ENCODE measurements at regions not wholly inside any gene's neighbourhood (a gene's known extent, or its start where the extent isn't known, plus 50 kb on each side); places are given as distances from the start of the nearest gene placed in this dataset.

GRCh38 chr1:70819231-70819630 is 228.4 kb downstream of the PTGER3 start:
- no peaks in the 10 kb centered on the region for H3K79me2 ChIP-seq (ENCODE audit: low read depth)
- H3K9me3 ChIP-seq (ENCODE audit: insufficient read depth, low read depth) = no peaks in the 10 kb centered on the region
- no peaks in the 10 kb centered on the region for H4K20me1 ChIP-seq (ENCODE audit: insufficient read depth)
- H3K27ac ChIP-seq = no peak overlapping the region
- ChIA-PET CTCF (no interaction called here), POLR2A (ENCODE audit: unreplicated experiment) (no interaction called here)
- no peak for TF ChIP-seq CTCF (conservative IDR thresholded peaks at IDR 0.05)
- TF ChIP-seq EZH2 (IDR thresholded peaks at IDR 0.05; ENCODE audit: low read depth) = no peak
- no peaks in the 10 kb centered on the region for H3K27me3 ChIP-seq (ENCODE audit: insufficient read depth, low read depth)
- no peak overlapping the region for H2AFZ ChIP-seq
- DNase-seq = no peak
- intact Hi-C loops (cut with micrococcal nuclease; ENCODE audit: unreplicated experiment) = no loop called here
- H3K9me2 ChIP-seq (ENCODE audit: insufficient read depth) = no peaks in the 10 kb centered on the region
- no TSS peak for BruUV-seq (replicated peaks)
- no peak overlapping the region for H3K4me3 ChIP-seq
- no peak overlapping the region for H3K4me2 ChIP-seq
- no peaks in the 10 kb centered on the region for H3F3A ChIP-seq (ENCODE audit: insufficient read depth, low read depth)
- H3K36me3 ChIP-seq (ENCODE audit: low read depth) = no peaks in the 10 kb centered on the region
- no peaks in the 10 kb centered on the region for H3K4me1 ChIP-seq (replicated peaks; ENCODE audit: insufficient read depth)

- Histone ChIP-seq H3K27ac (no peak overlapping the region), H2AFZ (no peak overlapping the region), H3K4me2 (no peak overlapping the region), H3K9me3 (ENCODE audit: insufficient read depth, low read depth) (no peaks in the 10 kb centered on the region), H3K79me2 (ENCODE audit: low read depth) (no peaks in the 10 kb centered on the region), H4K20me1 (ENCODE audit: insufficient read depth) (no peaks in the 10 kb centered on the region), H3K9me2 (ENCODE audit: insufficient read depth) (no peaks in the 10 kb centered on the region), H3K27me3 (ENCODE audit: insufficient read depth, low read depth) (no peaks in the 10 kb centered on the region), H3K4me3 (no peak overlapping the region), H3F3A (ENCODE audit: insufficient read depth, low read depth) (no peaks in the 10 kb centered on the region), H3K4me1 (replicated peaks; ENCODE audit: insufficient read depth) (no peaks in the 10 kb centered on the region), H3K36me3 (ENCODE audit: low read depth) (no peaks in the 10 kb centered on the region)
- POLR2A ChIA-PET (ENCODE audit: unreplicated experiment) = no interaction called here
- CTCF ChIA-PET = interaction anchor here (0.7 kb wide), 1 partner anchor 1107 kb away, joined by 4 read pairs; no protein-coding TSS in a partner anchor
- TF ChIP-seq EZH2 (IDR thresholded peaks at IDR 0.05; ENCODE audit: low read depth) (no peak), CTCF (conservative IDR thresholded peaks at IDR 0.05) (no peak)
- no TSS peak for BruUV-seq (replicated peaks)
- intact Hi-C loops (cut with micrococcal nuclease; ENCODE audit: unreplicated experiment) = no loop called here
- DNase-seq = no peak
Measured at GRCh38 chr1:70819785-70820184, 227.8 kb downstream of the PTGER3 start.

GRCh38 chr1:70820396-70820795 is 227.2 kb downstream of the PTGER3 start:
- no peaks in the 10 kb centered on the region for H3K9me2 ChIP-seq (ENCODE audit: insufficient read depth)
- CTCF ChIA-PET = interaction anchor here (0.7 kb wide), 1 partner anchor 1107 kb away, joined by 4 read pairs; no protein-coding TSS in a partner anchor
- H4K20me1 ChIP-seq (ENCODE audit: insufficient read depth) = no peaks in the 10 kb centered on the region
- POLR2A ChIA-PET (ENCODE audit: unreplicated experiment) = no interaction called here
- H3K4me3 ChIP-seq = no peak overlapping the region
- no peak overlapping the region for H2AFZ ChIP-seq
- DNase-seq = no peak
- H3K27me3 ChIP-seq (ENCODE audit: insufficient read depth, low read depth) = no peaks in the 10 kb centered on the region
- H3K4me2 ChIP-seq = no peak overlapping the region
- intact Hi-C loops (cut with micrococcal nuclease; ENCODE audit: unreplicated experiment) = no loop called here
- no peak overlapping the region for H3K27ac ChIP-seq
- H3F3A ChIP-seq (ENCODE audit: insufficient read depth, low read depth) = no peaks in the 10 kb centered on the region
- H3K36me3 ChIP-seq (ENCODE audit: low read depth) = no peaks in the 10 kb centered on the region
- H3K4me1 ChIP-seq (replicated peaks; ENCODE audit: insufficient read depth) = no peaks in the 10 kb centered on the region
- no peaks in the 10 kb centered on the region for H3K79me2 ChIP-seq (ENCODE audit: low read depth)
- no peaks in the 10 kb centered on the region for H3K9me3 ChIP-seq (ENCODE audit: insufficient read depth, low read depth)
- TF ChIP-seq EZH2 (IDR thresholded peaks at IDR 0.05; ENCODE audit: low read depth) (no peak), CTCF (conservative IDR thresholded peaks at IDR 0.05) (no peak)
- no TSS peak for BruUV-seq (replicated peaks)

Measured in PC-9 (cell line).